ENCODE measurements at regions not wholly inside any gene's neighbourhood (a gene's known extent, or its start where the extent isn't known, plus 50 kb on each side); places are given as distances from the start of the nearest gene placed in this dataset.
"Not testable (repeated sequence)": the region's sequence is repeated elsewhere in the genome, so short reads cannot be mapped to it uniquely, and the experiment has no call there.

- TF ChIP-seq CTCF (IDR thresholded peaks at IDR 0.05): no peak
- no peak for TF ChIP-seq POLR2A (IDR thresholded peaks at IDR 0.05)
- intact Hi-C loops (cut with DNase I; ENCODE audit: low total_unique reads): no loop called here
- no peak overlapping the region for H3K4me3 ChIP-seq (ENCODE audit: low read depth, poor library complexity, severe bottlenecking)
- WGBS, 2 donors: 93 to 96% methylated on average over 4 of the region's 4 CpGs
- no peak for DNase-seq (ENCODE audit: low spot score in 2 of 2)
Observed at GRCh38 chr18:29737620-29738019, 1304.9 kb downstream of the DSC3 start.

GRCh38 chr18:29737190-29737589 lies 1305.4 kb downstream of the DSC3 start:
- no peak for DNase-seq (ENCODE audit: low spot score in 2 of 2)
- no peak for TF ChIP-seq POLR2A (IDR thresholded peaks at IDR 0.05)
- TF ChIP-seq CTCF (IDR thresholded peaks at IDR 0.05): no peak
- intact Hi-C loops (cut with DNase I; ENCODE audit: low total_unique reads): no loop called here
- WGBS, 2 donors: 74 to 86% methylated on average over 2 of the region's 3 CpGs
- H3K4me3 ChIP-seq (ENCODE audit: low read depth, poor library complexity, severe bottlenecking): no peak overlapping the region

- H3K4me3 ChIP-seq (ENCODE audit: low read depth, poor library complexity, severe bottlenecking): no peak overlapping the region
- TF ChIP-seq POLR2A (IDR thresholded peaks at IDR 0.05) (no peak), CTCF (IDR thresholded peaks at IDR 0.05) (no peak)
- intact Hi-C loops (cut with DNase I; ENCODE audit: low total_unique reads): no loop called here
- no peak for DNase-seq (ENCODE audit: low spot score in 2 of 2)
- 60 to 62% methylated on average over 4 of the region's 4 CpGs for WGBS, 2 donors
Observed at GRCh38 chr18:29730073-29730472, 1312.5 kb downstream of the DSC3 start.

- WGBS, 2 donors: 45% methylated on average over 2 of the region's 2 CpGs
- no peak for DNase-seq (ENCODE audit: low spot score in 2 of 2)
- no peak for TF ChIP-seq CTCF (IDR thresholded peaks at IDR 0.05)
- no peak for TF ChIP-seq POLR2A (IDR thresholded peaks at IDR 0.05)
- H3K4me3 ChIP-seq (ENCODE audit: low read depth, poor library complexity, severe bottlenecking): no peak overlapping the region
- intact Hi-C loops (cut with DNase I; ENCODE audit: low total_unique reads): no loop called here
Observed at GRCh38 chr18:29726646-29727045, 1315.9 kb downstream of the DSC3 start.

GRCh38 chr18:29723486-29723885 lies 1319.1 kb downstream of the DSC3 start:
- DNase-seq (ENCODE audit: low spot score in 2 of 2); H3K4me3 ChIP-seq (ENCODE audit: low read depth, poor library complexity, severe bottlenecking); intact Hi-C loops (cut with DNase I; ENCODE audit: low total_unique reads): not testable (repeated sequence)
- WGBS, 2 donors: 0 to 90% methylated on average over 1 to 9 of the region's 21 CpGs

GRCh38 chr18:29715960-29716359 lies 1326.6 kb downstream of the DSC3 start:
- WGBS, 2 donors: 87 to 88% methylated on average over 8 of the region's 8 CpGs
- H3K4me3 ChIP-seq (ENCODE audit: low read depth, poor library complexity, severe bottlenecking); intact Hi-C loops (cut with DNase I; ENCODE audit: low total_unique reads); DNase-seq (ENCODE audit: low spot score in 2 of 2): not testable (repeated sequence)

GRCh38 chr18:29712785-29713184 lies 1329.8 kb downstream of the DSC3 start:
- intact Hi-C loops (cut with DNase I; ENCODE audit: low total_unique reads): no loop called here
- TF ChIP-seq CTCF (IDR thresholded peaks at IDR 0.05) (no peak), POLR2A (IDR thresholded peaks at IDR 0.05) (no peak)
- H3K4me3 ChIP-seq (ENCODE audit: low read depth, poor library complexity, severe bottlenecking): no peak overlapping the region
- 48 to 55% methylated on average over 5 of the region's 5 CpGs for WGBS, 2 donors
- no peak for DNase-seq (ENCODE audit: low spot score in 2 of 2)

Measured in lower leg skin (tissue), 4 donors.